GM12878 (cell line): ENCODE measurements at regions not wholly inside any gene's neighbourhood (a gene's known extent, or its start where the extent isn't known, plus 50 kb on each side); places are given as distances from the start of the nearest gene placed in this dataset.

Experiments
- CBX5 ChIP-seq: sonication (generic); IDR thresholded peaks from 2 replicates; pipeline ENCODE4 v1.6.1; 2016; ENCODE audit warnings: low read depth, moderate library complexity, mild to moderate bottlenecking, inconsistent platforms
- FOXM1 ChIP-seq: IDR thresholded peaks from 2 replicates; pipeline ENCODE4 v1.6.1; 2012; ENCODE audit warnings: low read depth, mild to moderate bottlenecking, inconsistent platforms, low read length, moderate library complexity

DNA sequence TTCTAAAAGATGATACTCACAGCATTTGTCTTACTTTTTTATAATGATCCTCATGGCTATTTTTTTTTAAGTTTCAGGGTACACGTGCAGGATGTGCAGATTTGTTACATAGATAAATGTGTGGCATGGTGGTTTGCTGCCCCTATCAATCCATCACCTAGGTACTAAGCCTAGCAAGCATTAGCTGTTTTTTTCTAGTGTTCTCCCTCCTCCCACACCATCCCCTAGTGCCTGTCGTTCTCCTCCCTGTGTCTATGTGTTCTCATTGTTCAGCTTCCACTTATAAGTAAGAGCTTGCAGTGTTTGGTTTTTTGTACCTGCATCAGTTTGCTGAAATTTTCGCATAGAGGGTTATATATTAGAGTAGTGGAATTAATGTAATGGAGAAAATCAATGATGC is 189.1 kb upstream of the CDH12 start:
- TF ChIP-seq CBX5 (no peak), FOXM1 (no peak)
